GM23338 (cell line): ENCODE measurements at regions not wholly inside any gene's neighbourhood (a gene's known extent, or its start where the extent isn't known, plus 50 kb on each side); places are given as distances from the start of the nearest gene placed in this dataset.

Experiments
- ATAC-seq: fragments of 200-7000 bp; cut with Tn5 transposase; 3 replicates; pipeline ENCODE4 v1.9.1; 2020
- DNase-seq: peaks from one replicate; pipeline ENCODE4 v3.0.0-alpha.2; 2015; ENCODE audit warnings: low spot score
- H2AFZ ChIP-seq: fragments of 200-600 bp; sonication (generic); 2 replicates; pipeline ENCODE4 v1.8.0; 2016; ENCODE audit warnings: antibody characterized with exemption, mild to moderate bottlenecking, moderate library complexity
- H3F3A ChIP-seq: fragments of 200-600 bp; sonication (generic); replicated peaks from 2 replicates; pipeline ENCODE4 v1.8.0; 2017; ENCODE audit warnings: antibody characterized with exemption, mixed run types, low read depth
- H3K27ac ChIP-seq: fragments of 200-600 bp; sonication (generic); 2 replicates; pipeline ENCODE4 v1.6.1; 2016; ENCODE audit warnings: low read depth
- H3K27me3 ChIP-seq: fragments of 200-600 bp; sonication (generic); 2 replicates; pipeline ENCODE4 v1.8.0; 2016; ENCODE audit warnings: mild to moderate bottlenecking, mixed run types, moderate library complexity; ENCODE audit not compliant: insufficient read depth
- H3K36me3 ChIP-seq: fragments of 200-600 bp; sonication (generic); 2 replicates; pipeline ENCODE4 v1.8.0; 2016; ENCODE audit warnings: mild to moderate bottlenecking; ENCODE audit not compliant: insufficient read depth
- H3K4me1 ChIP-seq: fragments of 200-600 bp; sonication (generic); 2 replicates; pipeline ENCODE4 v1.8.0; 2016; ENCODE audit warnings: mild to moderate bottlenecking, moderate library complexity; ENCODE audit not compliant: insufficient read depth
- H3K4me2 ChIP-seq: fragments of 200-600 bp; sonication (generic); 2 replicates; pipeline ENCODE4 v1.7.1; 2017; ENCODE audit warnings: mixed run types
- H3K4me3 ChIP-seq: fragments of 200-600 bp; sonication (generic); 2 replicates; pipeline ENCODE4 v1.6.1; 2016; ENCODE audit warnings: mixed run types
- H3K79me2 ChIP-seq: fragments of 200-600 bp; sonication (generic); replicated peaks from 2 replicates; pipeline ENCODE4 v1.8.0; 2017; ENCODE audit warnings: mild to moderate bottlenecking; ENCODE audit not compliant: insufficient read depth
- H3K9me2 ChIP-seq: fragments of 200-600 bp; sonication (generic); 2 replicates; pipeline ENCODE4 v1.8.0; 2017; ENCODE audit not compliant: insufficient read depth
- H4K20me1 ChIP-seq: fragments of 200-600 bp; sonication (generic); replicated peaks from 2 replicates; pipeline ENCODE4 v1.8.0; 2017; ENCODE audit warnings: mild to moderate bottlenecking; ENCODE audit not compliant: insufficient read depth
- H3K27ac Mint-ChIP-seq: 2 replicates; pipeline ENCODE4 v1.8.0; 2020; ENCODE audit warnings: inconsistent platforms, mild to moderate bottlenecking, moderate library complexity, mixed read lengths
- H3K27me3 Mint-ChIP-seq: 3 replicates; pipeline ENCODE4 v1.8.0; 2022; ENCODE audit warnings: low read depth, mild to moderate bottlenecking, moderate library complexity, mixed read lengths, inconsistent platforms; ENCODE audit not compliant: insufficient read depth, poor library complexity
- H3K36me3 Mint-ChIP-seq: 3 replicates; pipeline ENCODE4 v1.8.0; 2021; ENCODE audit warnings: low read depth, mild to moderate bottlenecking, inconsistent platforms, moderate library complexity, mixed read lengths
- H3K4me1 Mint-ChIP-seq: 3 replicates; pipeline ENCODE4 v1.8.0; 2020; ENCODE audit warnings: mild to moderate bottlenecking, inconsistent platforms, mixed read lengths
- H3K4me3 Mint-ChIP-seq: 3 replicates; pipeline ENCODE4 v1.8.0; 2021; ENCODE audit warnings: moderate library complexity, mild to moderate bottlenecking, inconsistent platforms, mixed read lengths
- H3K9me3 Mint-ChIP-seq: 3 replicates; pipeline ENCODE4 v1.8.0; 2020; ENCODE audit warnings: moderate library complexity, mild to moderate bottlenecking, inconsistent platforms, mixed read lengths
- CTCF ChIP-seq, 2 experiments: fragments of 200-600 bp in 1 of 2; sonication (generic) in 1 of 2; conservative IDR thresholded peaks; 2 replicates each; pipeline versions ENCODE4 v1.5.1 to v1.6.1; 2016 to 2017; ENCODE audit warnings: antibody characterized with exemption in 2 of 2, low read depth in 2 of 2, mild to moderate bottlenecking in 2 of 2, moderate library complexity in 1 of 2
- ETS1 ChIP-seq: IDR thresholded peaks from 2 replicates; pipeline ENCODE4 v1.6.1; 2016; ENCODE audit warnings: antibody characterized with exemption
- POLR2AphosphoS5 ChIP-seq: IDR thresholded peaks from 2 replicates; pipeline ENCODE4 v1.6.1; 2016; ENCODE audit warnings: antibody characterized with exemption, low read depth
- REST ChIP-seq: IDR thresholded peaks from one replicate; pipeline ENCODE4 v1.6.1; 2018; ENCODE audit warnings: antibody characterized with exemption; ENCODE audit not compliant: unreplicated experiment
- STAT1 ChIP-seq: IDR thresholded peaks from one replicate; pipeline ENCODE4 v1.6.1; 2016; ENCODE audit warnings: antibody characterized with exemption; ENCODE audit not compliant: unreplicated experiment
- ZNF114 ChIP-seq: fragments of 250-450 bp; sonication (Bioruptor Pico); IDR thresholded peaks from 2 replicates; pipeline ENCODE4 v1.5.0; 2020; ENCODE audit warnings: mild to moderate bottlenecking, moderate library complexity
- ZNF331 ChIP-seq: fragments of 250-450 bp; sonication (Bioruptor Pico); IDR thresholded peaks from 2 replicates; pipeline ENCODE4 v1.5.0; 2020; ENCODE audit warnings: low read depth, mild to moderate bottlenecking, moderate library complexity
- ZNF462 ChIP-seq: fragments of 250-450 bp; sonication (Bioruptor Pico); IDR thresholded peaks from 2 replicates; pipeline ENCODE4 v1.5.0; 2020; ENCODE audit warnings: mild to moderate bottlenecking, moderate library complexity

- Mint-ChIP-seq H3K4me3 (no peak overlapping the region; the same call in 2 of the 3 replicates), H3K36me3 (no peaks in the 10 kb centered on the region), H3K4me1 (peaks cover 13% of the 10 kb centered on the region), H3K27ac (no peak overlapping the region), H3K9me3 (no peaks in the 10 kb centered on the region), H3K27me3 (peaks cover 4% of the 10 kb centered on the region)
- Histone ChIP-seq H3K9me2 (no peaks in the 10 kb centered on the region), H3K27me3 (no peaks in the 10 kb centered on the region), H3K4me1 (no peaks in the 10 kb centered on the region), H3K79me2 (no peaks in the 10 kb centered on the region), H3K4me3 (no peak overlapping the region), H3K36me3 (no peaks in the 10 kb centered on the region), H4K20me1 (no peaks in the 10 kb centered on the region), H3F3A (no peaks in the 10 kb centered on the region), H2AFZ (peak overlapping the region; percentile 85), H3K27ac (no peak overlapping the region), H3K4me2 (no peak overlapping the region)
- DNase-seq (peak; percentile 14), ATAC-seq (peak; percentile 62)
- TF ChIP-seq ZNF462 (CRISPR knock-in tag), result no peak
- no peak for TF ChIP-seq STAT1
- no peak for TF ChIP-seq CTCF (conservative IDR thresholded peaks at IDR 0.05; ENCODE audit: low read depth in 2 of 2)
- no peak for TF ChIP-seq REST
- no peak for TF ChIP-seq ZNF114 (CRISPR knock-in tag)
- no peak for TF ChIP-seq POLR2AphosphoS5
- no peak for TF ChIP-seq ZNF331 (CRISPR knock-in tag)
- TF ChIP-seq ETS1, result no peak
Observed at GRCh38 chr2:88321449-88322248, 130.8 kb downstream of the FOXI3 start.
